B cell (primary cell): ENCODE measurements at regions not wholly inside any gene's neighbourhood (a gene's known extent, or its start where the extent isn't known, plus 50 kb on each side); places are given as distances from the start of the nearest gene placed in this dataset.

ENCODE experiments used
- ATAC-seq: fragments of 200-7000 bp; cut with Tn5 transposase; one replicate; pipeline ENCODE4 v1.10.0; 2021; ENCODE audit warnings: low read depth, mild to moderate bottlenecking, moderate number of reproducible peaks, moderate library complexity
- CTCF ChIA-PET: fragments of 350-600 bp; sonication (Branson Sonifier 250); formaldehyde crosslinking; loops from one replicate; lab custom pipeline; 2021; ENCODE audit warnings: antibody characterized with exemption, inconsistent platforms; lab: Charles Lee
- POLR2A ChIA-PET: fragments of 350-600 bp; sonication (Branson Sonifier 250); formaldehyde crosslinking; loops from one replicate; lab custom pipeline; 2021; ENCODE audit warnings: antibody characterized with exemption; lab: Charles Lee
- DNase-seq: peaks from one replicate; pipeline ENCODE4 v3.0.0; 2013
- H2AFZ ChIP-seq: 2 replicates; pipeline ENCODE4 v1.6.1; 2012; ENCODE audit warnings: mild to moderate bottlenecking, low read depth, low read length; ENCODE audit not compliant: insufficient read depth, poor library complexity, severe bottlenecking
- H3K27ac ChIP-seq, 2 donors: 1 replicate in 1 of 2; 2 replicates in 1 of 2; pipeline ENCODE4 v1.5.1; 2012 to 2013; ENCODE audit warnings: low read length in 2 of 2, mild to moderate bottlenecking in 2 of 2, moderate library complexity in 1 of 2
- H3K27me3 ChIP-seq, 4 experiments: fragments of 200-600 bp in 1 of 4; sonication (generic) in 1 of 4; replicated peaks in 1 of 4; 1 replicate in 2 of 4; 2 replicates in 2 of 4; pipeline versions ENCODE4 v1.6.1 to v1.7.0; 2013 to 2016; ENCODE audit warnings: low read length in 3 of 4, mild to moderate bottlenecking in 2 of 4, mixed read lengths in 1 of 4, moderate library complexity in 1 of 4; ENCODE audit not compliant: insufficient read depth in 4 of 4, control insufficient read depth in 3 of 4; ENCODE audit errors: control extremely low read depth in 1 of 4
- H3K36me3 ChIP-seq, 2 experiments: replicated peaks in 1 of 2; 1 replicate in 1 of 2; 2 replicates in 1 of 2; pipeline versions ENCODE4 v1.6.1 to v1.7.1; 2013; ENCODE audit warnings: low read length in 1 of 2; ENCODE audit not compliant: insufficient read depth in 2 of 2, control insufficient read depth in 1 of 2; ENCODE audit errors: control extremely low read depth in 1 of 2, extremely low read depth in 1 of 2
- H3K4me1 ChIP-seq, 2 donors: fragments of 200-600 bp in 1 of 2; sonication (generic) in 1 of 2; 1 replicate in 1 of 2; 2 replicates in 1 of 2; pipeline versions ENCODE4 v1.5.1 to v1.6.1; 2013 to 2017; ENCODE audit warnings: low read length in 2 of 2; ENCODE audit not compliant: control insufficient read depth in 2 of 2, insufficient read depth in 2 of 2
- H3K4me2 ChIP-seq: replicated peaks from 2 replicates; pipeline ENCODE3; 2012; ENCODE audit warnings: mild to moderate bottlenecking, low read depth, low read length; ENCODE audit not compliant: poor library complexity, severe bottlenecking
- H3K4me3 ChIP-seq, 5 experiments: fragments of 200-600 bp in 1 of 5; sonication (generic) in 1 of 5; 1 replicate in 3 of 5; 2 replicates in 2 of 5; pipeline versions ENCODE4 v1.5.1 to v1.7.0; 2011 to 2016; ENCODE audit warnings: low read length in 4 of 5, mild to moderate bottlenecking in 4 of 5, low read depth in 2 of 5, control low read depth in 1 of 5, moderate library complexity in 1 of 5; ENCODE audit not compliant: insufficient read depth in 1 of 5; ENCODE audit errors: control extremely low read depth in 1 of 5, extremely low read depth in 1 of 5
- H3K79me2 ChIP-seq: fragments of 200-600 bp; sonication (generic); one replicate; pipeline ENCODE4 v1.6.0; 2016; ENCODE audit warnings: low read length; ENCODE audit not compliant: control insufficient read depth, insufficient read depth
- H3K9ac ChIP-seq: fragments of 200-600 bp; sonication (generic); 2 replicates; pipeline ENCODE4 v1.6.1; 2017; ENCODE audit warnings: mild to moderate bottlenecking, low read length, moderate library complexity
- H3K9me3 ChIP-seq, 3 donors: one replicate each; pipeline versions ENCODE4 v1.6.1 to v1.7.1; 2013; ENCODE audit warnings: low read length in 2 of 3; ENCODE audit not compliant: control insufficient read depth in 2 of 3, insufficient read depth in 1 of 3; ENCODE audit errors: control extremely low read depth in 1 of 3
- H4K20me1 ChIP-seq: 2 replicates; pipeline ENCODE4 v1.6.0; 2012; ENCODE audit warnings: mild to moderate bottlenecking, low read length; ENCODE audit not compliant: insufficient read depth, control insufficient read depth, poor library complexity, severe bottlenecking
- H3K27ac Mint-ChIP-seq: one replicate; pipeline ENCODE4 v1.8.0; 2021; ENCODE audit warnings: mixed read lengths
- H3K27me3 Mint-ChIP-seq: one replicate; pipeline ENCODE4 v1.8.0; 2021; ENCODE audit warnings: mixed read lengths
- H3K4me1 Mint-ChIP-seq: one replicate; pipeline ENCODE4 v1.8.0; 2021; ENCODE audit warnings: mixed read lengths
- H3K4me3 Mint-ChIP-seq: one replicate; pipeline ENCODE4 v1.8.0; 2021; ENCODE audit warnings: mixed read lengths
- H3K9me3 Mint-ChIP-seq: one replicate; pipeline ENCODE4 v1.8.0; 2022; ENCODE audit warnings: mixed read lengths; ENCODE audit not compliant: insufficient read depth
- EZH2 ChIP-seq: IDR thresholded peaks from 2 replicates; pipeline ENCODE4 v1.6.1; 2012; ENCODE audit warnings: borderline replicate concordance, low read depth, mild to moderate bottlenecking, moderate library complexity, low read length; ENCODE audit not compliant: insufficient read depth, poor library complexity, severe bottlenecking
- WGBS: methylation state at CpG from one replicate; pipeline ENCODE4 v1.1.5; 2013; ENCODE audit warnings: missing lambda C conversion rate; ENCODE audit not compliant: insufficient coverage; 5-methylcytosine and 5-hydroxymethylcytosine counted together
- intact Hi-C: fragments of 100-400 bp; cut with micrococcal nuclease; formaldehyde crosslinking; loops from one replicate; pipeline ENCODE4 v1.10.0; 2022
- TF ChIP-seq, protein P1 (sequence below): fragments of 200-600 bp; IDR thresholded peaks from one replicate; pipeline ENCODE4 v1.8.0; 2022; ENCODE audit warnings: antibody characterized with exemption, mild to moderate bottlenecking

DNA sequence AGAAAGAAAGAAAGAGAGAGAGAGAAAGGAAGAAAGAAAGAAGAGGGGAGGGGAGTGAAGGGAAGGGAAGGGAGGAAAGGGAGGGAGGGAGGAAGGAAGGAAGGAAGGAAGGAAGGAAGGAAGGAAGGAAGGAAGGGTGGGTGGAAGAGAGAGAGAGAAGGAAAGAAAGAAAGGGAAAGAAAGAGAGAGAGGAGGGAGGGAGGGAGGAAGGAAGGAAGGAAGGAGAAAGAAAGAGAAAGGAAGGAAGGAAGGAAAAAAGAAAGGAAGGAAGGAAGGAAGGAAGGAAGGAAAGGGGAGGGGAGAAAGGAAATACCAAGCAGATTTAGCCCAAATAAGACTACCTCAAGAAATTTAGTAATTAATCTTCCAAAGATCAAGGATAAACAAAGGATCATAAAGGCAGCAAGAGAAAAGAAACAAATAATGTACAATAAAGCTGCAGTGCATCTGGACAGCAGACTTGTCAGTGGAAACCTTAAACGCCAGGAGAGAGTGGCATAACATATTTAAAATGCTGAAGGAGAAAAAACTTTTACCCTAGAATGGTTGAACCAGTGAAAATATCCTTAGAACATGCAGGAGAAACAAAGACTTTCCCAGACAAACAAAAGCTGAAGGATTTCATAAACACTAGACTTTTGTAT lies 427.6 kb downstream of the TBL1XR1 start:
- H3K9me3 Mint-ChIP-seq = peaks cover 9% of the 10 kb centered on the region
- no peaks in the 10 kb centered on the region for H3K27me3 ChIP-seq
- no peak overlapping the region for H3K27ac ChIP-seq
- H3K4me2 ChIP-seq = no peak overlapping the region
- no peak overlapping the region for H3K4me3 ChIP-seq
- H3K27me3 Mint-ChIP-seq = no peaks in the 10 kb centered on the region
- intact Hi-C loops = no loop called here
- TF ChIP-seq, protein P1, sequence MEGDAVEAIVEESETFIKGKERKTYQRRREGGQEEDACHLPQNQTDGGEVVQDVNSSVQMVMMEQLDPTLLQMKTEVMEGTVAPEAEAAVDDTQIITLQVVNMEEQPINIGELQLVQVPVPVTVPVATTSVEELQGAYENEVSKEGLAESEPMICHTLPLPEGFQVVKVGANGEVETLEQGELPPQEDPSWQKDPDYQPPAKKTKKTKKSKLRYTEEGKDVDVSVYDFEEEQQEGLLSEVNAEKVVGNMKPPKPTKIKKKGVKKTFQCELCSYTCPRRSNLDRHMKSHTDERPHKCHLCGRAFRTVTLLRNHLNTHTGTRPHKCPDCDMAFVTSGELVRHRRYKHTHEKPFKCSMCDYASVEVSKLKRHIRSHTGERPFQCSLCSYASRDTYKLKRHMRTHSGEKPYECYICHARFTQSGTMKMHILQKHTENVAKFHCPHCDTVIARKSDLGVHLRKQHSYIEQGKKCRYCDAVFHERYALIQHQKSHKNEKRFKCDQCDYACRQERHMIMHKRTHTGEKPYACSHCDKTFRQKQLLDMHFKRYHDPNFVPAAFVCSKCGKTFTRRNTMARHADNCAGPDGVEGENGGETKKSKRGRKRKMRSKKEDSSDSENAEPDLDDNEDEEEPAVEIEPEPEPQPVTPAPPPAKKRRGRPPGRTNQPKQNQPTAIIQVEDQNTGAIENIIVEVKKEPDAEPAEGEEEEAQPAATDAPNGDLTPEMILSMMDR = no peak
- no peak for TF ChIP-seq EZH2
- H3K4me3 Mint-ChIP-seq = no peak overlapping the region
- no peaks in the 10 kb centered on the region for H3K79me2 ChIP-seq
- DNase-seq (no peak), ATAC-seq (no peak)
- H3K36me3 ChIP-seq = no peaks in the 10 kb centered on the region
- no peak overlapping the region for H2AFZ ChIP-seq
- peaks cover 0 to 5% (median under 1%) of the 10 kb centered on the region in 3 donors for H3K9me3 ChIP-seq
- H3K27ac Mint-ChIP-seq = no peak overlapping the region
- POLR2A ChIA-PET = no interaction called here
- no peaks in the 10 kb centered on the region for H3K4me1 ChIP-seq
- no peak overlapping the region for H3K9ac ChIP-seq
- no peaks in the 10 kb centered on the region for H3K4me1 Mint-ChIP-seq
- no CpG with 5 or more reads among the region's 1 CpG for WGBS
- no peaks in the 10 kb centered on the region for H4K20me1 ChIP-seq
- CTCF ChIA-PET = no interaction called here

DNA sequence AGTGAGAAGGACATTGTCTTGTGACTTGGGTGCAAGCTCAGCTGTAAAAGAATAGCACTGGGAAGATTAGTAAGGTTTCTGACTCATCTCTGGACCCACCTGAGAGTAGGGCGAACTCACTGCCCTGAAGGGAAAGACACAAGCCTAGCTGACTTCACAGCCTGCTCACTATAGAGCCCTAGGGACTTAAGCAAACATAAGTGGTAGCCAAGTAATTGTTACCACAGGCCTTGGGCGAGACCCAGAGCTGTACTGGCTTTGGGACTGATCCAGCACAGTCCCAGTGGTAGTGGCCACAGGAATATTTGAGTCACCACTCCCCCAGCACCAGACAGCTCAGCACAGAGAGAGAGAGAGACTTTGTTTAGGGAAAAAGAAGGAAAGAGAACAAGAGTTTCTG lies 429.9 kb downstream of the TBL1XR1 start:
- Histone ChIP-seq H3K27me3 (no peaks in the 10 kb centered on the region), H3K4me2 (no peak overlapping the region), H3K9me3 (peaks cover 0 to 5% (median 0%) of the 10 kb centered on the region in 3 donors), H3K36me3 (no peaks in the 10 kb centered on the region), H3K79me2 (no peaks in the 10 kb centered on the region), H2AFZ (no peak overlapping the region), H3K27ac (no peak overlapping the region), H4K20me1 (no peaks in the 10 kb centered on the region), H3K9ac (no peak overlapping the region), H3K4me1 (no peaks in the 10 kb centered on the region), H3K4me3 (no peak overlapping the region)
- intact Hi-C loops = no loop called here
- Mint-ChIP-seq H3K9me3 (peaks cover 2% of the 10 kb centered on the region), H3K4me1 (no peaks in the 10 kb centered on the region), H3K4me3 (no peak overlapping the region), H3K27me3 (no peaks in the 10 kb centered on the region), H3K27ac (no peak overlapping the region)
- DNase-seq (no peak), ATAC-seq (no peak)
- ChIA-PET CTCF (no interaction called here), POLR2A (no interaction called here)
- 60% methylated on average over 1 of the region's 2 CpGs for WGBS
- TF ChIP-seq, protein P1 = no peak
- TF ChIP-seq EZH2 = no peak
